Endodermal cell (in vitro differentiated cells): ENCODE measurements at regions not wholly inside any gene's neighbourhood (a gene's known extent, or its start where the extent isn't known, plus 50 kb on each side); places are given as distances from the start of the nearest gene placed in this dataset.

Source experiments
- DNase-seq: peaks from one replicate; pipeline ENCODE4 v3.0.0-alpha.2; 2017
- H3K27ac ChIP-seq: 2 replicates; pipeline ENCODE4 v1.5.1; 2013; ENCODE audit warnings: mild to moderate bottlenecking, low read depth, low read length, moderate library complexity
- H3K27me3 ChIP-seq: 2 replicates; pipeline ENCODE4 v1.6.1; 2013; ENCODE audit warnings: mild to moderate bottlenecking, low read length, moderate library complexity; ENCODE audit not compliant: insufficient read depth, control insufficient read depth, poor library complexity, severe bottlenecking
- H3K36me3 ChIP-seq: 2 replicates; pipeline ENCODE4 v1.7.0; 2013; ENCODE audit warnings: mild to moderate bottlenecking, low read length, moderate library complexity; ENCODE audit not compliant: control insufficient read depth, insufficient read depth
- H3K4me1 ChIP-seq: one replicate; pipeline ENCODE4 v1.7.0; 2013; ENCODE audit warnings: low read length; ENCODE audit not compliant: control insufficient read depth, insufficient read depth
- H3K4me3 ChIP-seq: 2 replicates; pipeline ENCODE4 v1.5.1; 2013; ENCODE audit warnings: mild to moderate bottlenecking, low read length, moderate library complexity
- H3K9ac ChIP-seq: 2 replicates; pipeline ENCODE4 v1.6.1; 2013; ENCODE audit warnings: mild to moderate bottlenecking, low read length, moderate library complexity; ENCODE audit not compliant: poor library complexity, severe bottlenecking; ENCODE audit errors: extremely low read depth
- H3K9me3 ChIP-seq: 2 replicates; pipeline ENCODE4 v1.6.1; 2013; ENCODE audit warnings: mild to moderate bottlenecking, low read length, moderate library complexity; ENCODE audit not compliant: control insufficient read depth
- H3K27ac Mint-ChIP-seq: 2 replicates; pipeline ENCODE4 v1.8.0; 2020; ENCODE audit warnings: mixed read lengths
- H3K27me3 Mint-ChIP-seq: 2 replicates; pipeline ENCODE4 v1.8.0; 2021; ENCODE audit warnings: mild to moderate bottlenecking, mixed read lengths; ENCODE audit not compliant: insufficient read depth
- H3K36me3 Mint-ChIP-seq: 2 replicates; pipeline ENCODE4 v1.8.0; 2020; ENCODE audit warnings: low read depth, mixed read lengths
- H3K4me1 Mint-ChIP-seq: 2 replicates; pipeline ENCODE4 v1.8.0; 2020; ENCODE audit warnings: mixed read lengths
- H3K4me3 Mint-ChIP-seq: 2 replicates; pipeline ENCODE4 v1.8.0; 2020; ENCODE audit warnings: mild to moderate bottlenecking, moderate library complexity, mixed read lengths
- H3K9me3 Mint-ChIP-seq: 2 replicates; pipeline ENCODE4 v1.8.0; 2020; ENCODE audit warnings: mild to moderate bottlenecking, mixed read lengths
- CTCF ChIP-seq: fragments of 200-600 bp; sonication (generic); conservative IDR thresholded peaks from 2 replicates; pipeline ENCODE4 v1.5.0; 2021; ENCODE audit warnings: antibody characterized with exemption, mild to moderate bottlenecking
- WGBS, 2 experiments: methylation state at CpG; one replicate each; pipeline versions ENCODE4 v1.1.5 to v1.1.7; 2013; ENCODE audit warnings: missing lambda C conversion rate in 2 of 2, mixed read lengths in 1 of 2; ENCODE audit not compliant: insufficient coverage in 1 of 2, insufficient read length in 1 of 2; 5-methylcytosine and 5-hydroxymethylcytosine counted together

GRCh38 chr7:15043931-15044330 lies 141.4 kb upstream of the DGKB start:
- no peak overlapping the region for H3K27ac Mint-ChIP-seq
- Histone ChIP-seq H3K4me3 (no peak overlapping the region), H3K9me3 (no peaks in the 10 kb centered on the region), H3K27me3 (no peaks in the 10 kb centered on the region), H3K9ac (no peak overlapping the region), H3K4me1 (no peaks in the 10 kb centered on the region), H3K36me3 (no peaks in the 10 kb centered on the region), H3K27ac (no peak overlapping the region)
- no peak overlapping the region for H3K4me3 Mint-ChIP-seq
- peaks cover 6% of the 10 kb centered on the region for H3K4me1 Mint-ChIP-seq
- no peak for DNase-seq
- H3K36me3 Mint-ChIP-seq: no peaks in the 10 kb centered on the region
- 89 to 98% methylated on average over 4 to 6 of the region's 6 CpGs for WGBS, 2 experiments
- no peak for TF ChIP-seq CTCF
- H3K9me3 Mint-ChIP-seq: no peaks in the 10 kb centered on the region
- H3K27me3 Mint-ChIP-seq: no peaks in the 10 kb centered on the region

- DNase-seq: no peak
- no peak overlapping the region for H3K4me3 ChIP-seq
- no peak for TF ChIP-seq CTCF
- no peaks in the 10 kb centered on the region for H3K9me3 Mint-ChIP-seq
- H3K4me1 Mint-ChIP-seq: peaks cover 6% of the 10 kb centered on the region
- H3K4me1 ChIP-seq: no peaks in the 10 kb centered on the region
- H3K36me3 ChIP-seq: no peaks in the 10 kb centered on the region
- H3K27me3 Mint-ChIP-seq: no peaks in the 10 kb centered on the region
- no peak overlapping the region for H3K27ac Mint-ChIP-seq
- no peak overlapping the region for H3K4me3 Mint-ChIP-seq
- no peak overlapping the region for H3K9ac ChIP-seq
- no peaks in the 10 kb centered on the region for H3K27me3 ChIP-seq
- H3K36me3 Mint-ChIP-seq: no peaks in the 10 kb centered on the region
- no peaks in the 10 kb centered on the region for H3K9me3 ChIP-seq
- no peak overlapping the region for H3K27ac ChIP-seq
- no CpG with 5 or more reads among the region's 1 CpG for WGBS, 2 experiments
These were observed 139.9 kb upstream of the DGKB start for GRCh38 chr7:15042285-15043065.

GRCh38 chr7:15041226-15041625 lies 138.7 kb upstream of the DGKB start:
- Mint-ChIP-seq H3K4me1 (peaks cover 11% of the 10 kb centered on the region), H3K36me3 (no peaks in the 10 kb centered on the region), H3K9me3 (no peaks in the 10 kb centered on the region), H3K27me3 (no peaks in the 10 kb centered on the region), H3K27ac (no peak overlapping the region), H3K4me3 (no peak overlapping the region)
- Histone ChIP-seq H3K4me3 (no peak overlapping the region), H3K36me3 (no peaks in the 10 kb centered on the region), H3K27me3 (no peaks in the 10 kb centered on the region), H3K4me1 (no peaks in the 10 kb centered on the region), H3K9ac (no peak overlapping the region), H3K27ac (no peak overlapping the region), H3K9me3 (no peaks in the 10 kb centered on the region)
- TF ChIP-seq CTCF: no peak
- no peak for DNase-seq
- 84 to 93% methylated on average over 2 to 4 of the region's 5 CpGs for WGBS, 2 experiments
